GM12878 (cell line): ENCODE measurements at regions not wholly inside any gene's neighbourhood (a gene's known extent, or its start where the extent isn't known, plus 50 kb on each side); places are given as distances from the start of the nearest gene placed in this dataset.

ENCODE experiments used
- ATAC-seq: fragments of 200-7000 bp; cut with Tn5 transposase; 3 replicates; pipeline ENCODE4 v1.9.1; 2020; ENCODE audit warnings: mild to moderate bottlenecking, moderate library complexity
- BruUV-seq: library from RNA; stranded (reverse); fragments of 400-500 nt; replicated peaks from 2 replicates; lab custom pipeline; 2021; lab: Mats Ljungman, UMichigan
- CTCF ChIA-PET: fragments of 300-600 bp; sonication (Branson Sonifier 250); formaldehyde crosslinking; extraction: SDS; loops from one replicate; lab custom pipeline; 2021; ENCODE audit warnings: inconsistent platforms; lab: Yijun Ruan, JAX
- POLR2A ChIA-PET: fragments of 350-600 bp; formaldehyde crosslinking; extraction: SDS; loops from one replicate; lab custom pipeline; 2021; ENCODE audit warnings: inconsistent platforms; lab: Charles Lee
- RAD21 ChIA-PET: fragments of 300-600 bp; sonication (Branson Sonifier 250); formaldehyde crosslinking; loops from one replicate; lab custom pipeline; 2023; ENCODE audit warnings: antibody characterized with exemption; ENCODE audit not compliant: unreplicated experiment; lab: Charles Lee
- SMC1A ChIA-PET: fragments of 300-600 bp; sonication (Branson Sonifier 250); formaldehyde crosslinking; loops from one replicate; lab custom pipeline; 2023; ENCODE audit not compliant: unreplicated experiment, uncharacterized antibody; lab: Charles Lee
- DNase-seq: peaks from one replicate; pipeline ENCODE4 v3.0.0-alpha.2; 2011; ENCODE audit warnings: low read depth, low spot score
- FAIRE-seq: peaks from 3 replicates; lab custom pipeline; 2011; peaks lifted over from hg19 to GRCh38; lab: Jason Lieb, UNC
- H2AFZ ChIP-seq: 2 replicates; pipeline ENCODE4 v1.6.0; 2011; ENCODE audit warnings: low read depth, low read length, control low read depth; ENCODE audit not compliant: control insufficient read depth
- H3K27ac ChIP-seq: 2 replicates; pipeline ENCODE4 v1.5.1; 2011; ENCODE audit warnings: control low read depth; ENCODE audit not compliant: control insufficient read depth, insufficient read depth
- H3K27me3 ChIP-seq, 2 experiments: replicated peaks in 1 of 2; 2 replicates each; pipeline versions ENCODE4 v1.6.0 to v1.6.1; 2011; ENCODE audit warnings: low read length in 1 of 2; ENCODE audit not compliant: control insufficient read depth in 2 of 2, insufficient read depth in 2 of 2
- H3K36me3 ChIP-seq, 2 experiments: 2 replicates each; pipeline ENCODE4 v1.5.1; 2011; ENCODE audit warnings: low read length in 1 of 2; ENCODE audit not compliant: control insufficient read depth in 2 of 2, insufficient read depth in 2 of 2
- H3K4me1 ChIP-seq: 2 replicates; pipeline ENCODE4 v1.6.1; 2011; ENCODE audit warnings: mild to moderate bottlenecking, low read length, moderate library complexity, mixed read lengths; ENCODE audit not compliant: control insufficient read depth, insufficient read depth
- H3K4me2 ChIP-seq: 2 replicates; pipeline ENCODE4 v1.6.0; 2011; ENCODE audit warnings: control low read depth; ENCODE audit not compliant: control insufficient read depth, insufficient read depth
- H3K4me3 ChIP-seq: fragments of 200-600 bp; sonication (generic); 2 replicates; pipeline ENCODE4 v1.5.1; 2016
- H3K79me2 ChIP-seq: 2 replicates; pipeline ENCODE4 v1.6.0; 2011; ENCODE audit warnings: low read length; ENCODE audit not compliant: control insufficient read depth, insufficient read depth
- H3K9ac ChIP-seq: 2 replicates; pipeline ENCODE4 v1.8.0; 2011; ENCODE audit warnings: low read length, control low read depth, mixed read lengths; ENCODE audit not compliant: control insufficient read depth, insufficient read depth
- H3K9me3 ChIP-seq: replicated peaks from 3 replicates; pipeline ENCODE4 v1.5.1; 2011; ENCODE audit warnings: mild to moderate bottlenecking, low read length; ENCODE audit not compliant: control insufficient read depth, insufficient read depth
- H4K20me1 ChIP-seq: 2 replicates; pipeline ENCODE4 v1.6.0; 2011; ENCODE audit not compliant: control insufficient read depth, insufficient read depth
- BMI1 ChIP-seq: fragments of 450-650 bp; IDR thresholded peaks from 2 replicates; pipeline ENCODE4 v1.6.1; 2016; ENCODE audit warnings: mild to moderate bottlenecking, moderate library complexity, borderline replicate concordance
- CHD2 ChIP-seq: IDR thresholded peaks from 2 replicates; pipeline ENCODE4 v1.6.1; 2011; ENCODE audit warnings: low read depth, low read length, improper control_type of control experiment, borderline replicate concordance
- EP300 ChIP-seq, 2 experiments: fragments of 150-350 bp in 1 of 2; IDR thresholded peaks; 2 replicates each; pipeline ENCODE4 v1.6.1; 2011 to 2012; ENCODE audit warnings: low read depth in 2 of 2, low read length in 2 of 2, borderline replicate concordance in 1 of 2, improper control_type of control experiment in 1 of 2, inconsistent platforms in 1 of 2; ENCODE audit not compliant: control insufficient read depth in 1 of 2
- IRF4 ChIP-seq: IDR thresholded peaks from 2 replicates; pipeline ENCODE4 v1.6.1; 2011; ENCODE audit warnings: low read depth, low read length
- PAX5 ChIP-seq: IDR thresholded peaks from 2 replicates; pipeline ENCODE4 v1.6.1; 2011; ENCODE audit warnings: low read depth, low read length, borderline replicate concordance
- PAX8 ChIP-seq: fragments of 450-650 bp; IDR thresholded peaks from 2 replicates; pipeline ENCODE4 v1.6.1; 2017; ENCODE audit warnings: mild to moderate bottlenecking, moderate library complexity
- PML ChIP-seq: IDR thresholded peaks from 2 replicates; pipeline ENCODE4 v1.6.1; 2012; ENCODE audit warnings: low read length, inconsistent platforms
- POU2F2 ChIP-seq: IDR thresholded peaks from 3 replicates; pipeline ENCODE4 v1.6.1; 2011; ENCODE audit warnings: low read depth, mild to moderate bottlenecking, low read length, borderline replicate concordance
- SIN3A ChIP-seq: IDR thresholded peaks from 2 replicates; pipeline ENCODE4 v1.6.1; 2012; ENCODE audit warnings: low read depth, low read length, improper control_type of control experiment
- SMC3 ChIP-seq: IDR thresholded peaks from 2 replicates; pipeline ENCODE4 v1.6.1; 2011; ENCODE audit warnings: low read length, improper control_type of control experiment, borderline replicate concordance
- SREBF1 ChIP-seq: IDR thresholded peaks from 2 replicates; pipeline ENCODE4 v1.6.1; 2012; ENCODE audit warnings: mild to moderate bottlenecking, low read length
- STAT1 ChIP-seq: fragments of 450-650 bp; conservative IDR thresholded peaks from 2 replicates; pipeline ENCODE4 v1.6.1; 2014; ENCODE audit warnings: antibody characterized with exemption, mild to moderate bottlenecking
- TARDBP ChIP-seq: IDR thresholded peaks from 2 replicates; pipeline ENCODE4 v1.6.1; 2016; ENCODE audit warnings: borderline replicate concordance
- ZNF207 ChIP-seq: fragments of 450-650 bp; IDR thresholded peaks from 2 replicates; pipeline ENCODE4 v1.6.1; 2014; ENCODE audit warnings: antibody characterized with exemption, mild to moderate bottlenecking, borderline replicate concordance
- ZNF24 ChIP-seq: fragments of 450-650 bp; IDR thresholded peaks from 2 replicates; pipeline ENCODE4 v1.6.1; 2017; ENCODE audit warnings: antibody characterized with exemption, mild to moderate bottlenecking
- WGBS: methylation state at CpG from one replicate; pipeline ENCODE4 v1.1.6; 2016; ENCODE audit warnings: low lambda C conversion rate; ENCODE audit not compliant: insufficient replicate concordance, insufficient coverage; ENCODE audit errors: missing lambda C conversion rate; 5-methylcytosine and 5-hydroxymethylcytosine counted together
- in situ Hi-C: fragments of 300-500 bp; cut with MboI; formaldehyde crosslinking; loops from 9 replicates; pipeline ENCODE4 v1.14.3; 2018; ENCODE audit warnings: mixed read lengths
- intact Hi-C: fragments of 100-400 bp; cut with micrococcal nuclease; formaldehyde crosslinking; loops from one replicate; pipeline ENCODE4 v1.14.2; 2022; ENCODE audit not compliant: unreplicated experiment
- TF ChIP-seq, protein P1 (sequence below): fragments of 450-650 bp; IDR thresholded peaks from 2 replicates; pipeline ENCODE4 v1.6.1; 2016; ENCODE audit warnings: mild to moderate bottlenecking
- TF ChIP-seq, protein P2 (sequence below): fragments of 150-350 bp; IDR thresholded peaks from 2 replicates; pipeline ENCODE4 v1.6.1; 2014; ENCODE audit warnings: mild to moderate bottlenecking, low read depth, low read length
- TF ChIP-seq, protein P3 (sequence below): fragments of 450-650 bp; IDR thresholded peaks from 2 replicates; pipeline ENCODE4 v1.6.1; 2016; ENCODE audit warnings: mild to moderate bottlenecking, moderate library complexity, borderline replicate concordance

DNA sequence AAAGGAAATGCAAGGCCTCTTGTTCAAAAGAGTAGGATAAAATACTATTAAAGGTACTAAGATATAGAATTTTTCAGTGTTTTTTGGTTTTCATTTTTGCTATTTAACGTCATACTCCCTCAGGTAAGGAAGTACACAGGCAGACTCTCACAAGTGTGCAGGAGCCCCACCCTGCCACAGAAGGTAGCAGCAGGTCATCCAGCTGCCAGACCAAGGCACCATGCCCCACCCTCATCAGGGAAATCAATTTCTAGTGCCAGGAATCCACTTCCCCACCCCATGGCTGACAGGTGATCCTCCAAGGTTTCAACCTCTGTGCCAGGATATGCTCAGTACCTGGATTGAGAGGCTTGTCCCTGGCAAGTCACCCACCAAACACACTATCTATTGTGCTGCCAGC, 712.9 kb downstream of the SORCS3 start:
- intact Hi-C loops (no loop called here), in situ Hi-C loops (no loop called here)
- ChIA-PET RAD21 (no interaction called here), POLR2A (no interaction called here), CTCF (no interaction called here), SMC1A (no interaction called here)
- no peak overlapping the region for H3K4me3 ChIP-seq
- no peak for TF ChIP-seq SMC3
- TF ChIP-seq CHD2: no peak
- TF ChIP-seq BMI1: no peak
- TF ChIP-seq STAT1: no peak
- TF ChIP-seq, protein P1, sequence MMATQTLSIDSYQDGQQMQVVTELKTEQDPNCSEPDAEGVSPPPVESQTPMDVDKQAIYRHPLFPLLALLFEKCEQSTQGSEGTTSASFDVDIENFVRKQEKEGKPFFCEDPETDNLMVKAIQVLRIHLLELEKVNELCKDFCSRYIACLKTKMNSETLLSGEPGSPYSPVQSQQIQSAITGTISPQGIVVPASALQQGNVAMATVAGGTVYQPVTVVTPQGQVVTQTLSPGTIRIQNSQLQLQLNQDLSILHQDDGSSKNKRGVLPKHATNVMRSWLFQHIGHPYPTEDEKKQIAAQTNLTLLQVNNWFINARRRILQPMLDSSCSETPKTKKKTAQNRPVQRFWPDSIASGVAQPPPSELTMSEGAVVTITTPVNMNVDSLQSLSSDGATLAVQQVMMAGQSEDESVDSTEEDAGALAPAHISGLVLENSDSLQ: no peak
- no peak for TF ChIP-seq PAX8
- TF ChIP-seq POU2F2: no peak
- TF ChIP-seq SIN3A: no peak
- TF ChIP-seq, protein P2, sequence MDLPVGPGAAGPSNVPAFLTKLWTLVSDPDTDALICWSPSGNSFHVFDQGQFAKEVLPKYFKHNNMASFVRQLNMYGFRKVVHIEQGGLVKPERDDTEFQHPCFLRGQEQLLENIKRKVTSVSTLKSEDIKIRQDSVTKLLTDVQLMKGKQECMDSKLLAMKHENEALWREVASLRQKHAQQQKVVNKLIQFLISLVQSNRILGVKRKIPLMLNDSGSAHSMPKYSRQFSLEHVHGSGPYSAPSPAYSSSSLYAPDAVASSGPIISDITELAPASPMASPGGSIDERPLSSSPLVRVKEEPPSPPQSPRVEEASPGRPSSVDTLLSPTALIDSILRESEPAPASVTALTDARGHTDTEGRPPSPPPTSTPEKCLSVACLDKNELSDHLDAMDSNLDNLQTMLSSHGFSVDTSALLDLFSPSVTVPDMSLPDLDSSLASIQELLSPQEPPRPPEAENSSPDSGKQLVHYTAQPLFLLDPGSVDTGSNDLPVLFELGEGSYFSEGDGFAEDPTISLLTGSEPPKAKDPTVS: no peak
- TF ChIP-seq, protein P3, sequence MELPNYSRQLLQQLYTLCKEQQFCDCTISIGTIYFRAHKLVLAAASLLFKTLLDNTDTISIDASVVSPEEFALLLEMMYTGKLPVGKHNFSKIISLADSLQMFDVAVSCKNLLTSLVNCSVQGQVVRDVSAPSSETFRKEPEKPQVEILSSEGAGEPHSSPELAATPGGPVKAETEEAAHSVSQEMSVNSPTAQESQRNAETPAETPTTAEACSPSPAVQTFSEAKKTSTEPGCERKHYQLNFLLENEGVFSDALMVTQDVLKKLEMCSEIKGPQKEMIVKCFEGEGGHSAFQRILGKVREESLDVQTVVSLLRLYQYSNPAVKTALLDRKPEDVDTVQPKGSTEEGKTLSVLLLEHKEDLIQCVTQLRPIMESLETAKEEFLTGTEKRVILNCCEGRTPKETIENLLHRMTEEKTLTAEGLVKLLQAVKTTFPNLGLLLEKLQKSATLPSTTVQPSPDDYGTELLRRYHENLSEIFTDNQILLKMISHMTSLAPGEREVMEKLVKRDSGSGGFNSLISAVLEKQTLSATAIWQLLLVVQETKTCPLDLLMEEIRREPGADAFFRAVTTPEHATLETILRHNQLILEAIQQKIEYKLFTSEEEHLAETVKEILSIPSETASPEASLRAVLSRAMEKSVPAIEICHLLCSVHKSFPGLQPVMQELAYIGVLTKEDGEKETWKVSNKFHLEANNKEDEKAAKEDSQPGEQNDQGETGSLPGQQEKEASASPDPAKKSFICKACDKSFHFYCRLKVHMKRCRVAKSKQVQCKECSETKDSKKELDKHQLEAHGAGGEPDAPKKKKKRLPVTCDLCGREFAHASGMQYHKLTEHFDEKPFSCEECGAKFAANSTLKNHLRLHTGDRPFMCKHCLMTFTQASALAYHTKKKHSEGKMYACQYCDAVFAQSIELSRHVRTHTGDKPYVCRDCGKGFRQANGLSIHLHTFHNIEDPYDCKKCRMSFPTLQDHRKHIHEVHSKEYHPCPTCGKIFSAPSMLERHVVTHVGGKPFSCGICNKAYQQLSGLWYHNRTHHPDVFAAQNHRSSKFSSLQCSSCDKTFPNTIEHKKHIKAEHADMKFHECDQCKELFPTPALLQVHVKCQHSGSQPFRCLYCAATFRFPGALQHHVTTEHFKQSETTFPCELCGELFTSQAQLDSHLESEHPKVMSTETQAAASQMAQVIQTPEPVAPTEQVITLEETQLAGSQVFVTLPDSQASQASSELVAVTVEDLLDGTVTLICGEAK: no peak
- no peak for TF ChIP-seq PAX5
- no peak for TF ChIP-seq PML
- TF ChIP-seq ZNF24: no peak
- TF ChIP-seq SREBF1: no peak
- TF ChIP-seq EP300 (IDR thresholded peaks at IDR 0.05; ENCODE audit: borderline replicate concordance in 1 of 2, control insufficient read depth in 1 of 2, low read depth in 2 of 2, low read length in 2 of 2): no peak
- no peak for TF ChIP-seq IRF4
- TF ChIP-seq ZNF207: no peak
- TF ChIP-seq TARDBP: no peak
- H3K79me2 ChIP-seq: no peaks in the 10 kb centered on the region
- no peaks in the 10 kb centered on the region for H3K4me1 ChIP-seq
- no peak for FAIRE-seq
- H3K9me3 ChIP-seq: no peaks in the 10 kb centered on the region
- no peak overlapping the region for H3K4me2 ChIP-seq
- no peaks in the 10 kb centered on the region for H3K36me3 ChIP-seq
- no peak overlapping the region for H3K9ac ChIP-seq
- 5% methylated on average over 1 of the region's 1 CpG for WGBS
- no TSS peak for BruUV-seq
- H2AFZ ChIP-seq: no peak overlapping the region
- no peaks in the 10 kb centered on the region for H3K27me3 ChIP-seq
- ATAC-seq: no peak
- no peak overlapping the region for H3K27ac ChIP-seq
- DNase-seq: no peak
- no peaks in the 10 kb centered on the region for H4K20me1 ChIP-seq
